GM12891 (cell line): ENCODE measurements at regions not wholly inside any gene's neighbourhood (a gene's known extent, or its start where the extent isn't known, plus 50 kb on each side); places are given as distances from the start of the nearest gene placed in this dataset.

Experiments used
- PAX5 ChIP-seq: IDR thresholded peaks from 2 replicates; pipeline ENCODE4 v1.6.1; 2011; ENCODE audit warnings: low read length, moderate library complexity, mild to moderate bottlenecking; ENCODE audit not compliant: insufficient read depth, severe bottlenecking
- POLR2A ChIP-seq: IDR thresholded peaks from 2 replicates; pipeline ENCODE4 v1.6.1; 2011; ENCODE audit warnings: low read depth, low read length, control low read depth
- POLR2AphosphoS5 ChIP-seq: IDR thresholded peaks from 2 replicates; pipeline ENCODE4 v1.6.1; 2011; ENCODE audit warnings: low read depth, low read length, control low read depth
- POU2F2 ChIP-seq: IDR thresholded peaks from 2 replicates; pipeline ENCODE4 v1.6.1; 2011; ENCODE audit warnings: low read depth, mild to moderate bottlenecking, control low read depth, low read length, moderate library complexity
- SPI1 ChIP-seq: IDR thresholded peaks from 2 replicates; pipeline ENCODE4 v1.6.1; 2011; ENCODE audit warnings: low read depth, low read length, control low read depth
- TAF1 ChIP-seq: IDR thresholded peaks from 2 replicates; pipeline ENCODE4 v1.6.1; 2011; ENCODE audit warnings: low read depth, low read length, control low read depth

DNA sequence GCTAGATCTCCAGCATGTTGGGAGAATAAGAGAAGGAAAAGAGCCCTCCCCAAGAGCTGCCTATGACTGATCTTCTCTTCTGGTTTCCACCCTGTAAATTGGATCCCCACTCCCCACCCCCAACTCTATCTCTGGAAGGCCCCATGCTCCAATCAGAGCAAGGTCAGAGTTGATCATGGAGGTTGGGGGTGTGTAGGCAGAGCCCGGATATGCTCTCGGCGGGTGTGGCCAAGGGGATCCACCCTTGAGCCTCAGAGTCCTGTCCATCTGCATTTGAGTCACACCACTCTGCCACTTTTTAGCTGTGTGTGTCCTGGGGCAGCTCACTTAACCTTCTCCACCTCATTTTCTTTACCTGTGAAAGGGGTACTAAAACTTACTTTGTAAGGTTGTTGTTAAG lies 79.5 kb downstream of the NAV1 start:
- TF ChIP-seq POLR2A (no peak), SPI1 (no peak), TAF1 (no peak), POLR2AphosphoS5 (no peak), PAX5 (no peak), POU2F2 (no peak)
